Inflammatory macrophage (primary cell): ENCODE measurements at regions not wholly inside any gene's neighbourhood (a gene's known extent, or its start where the extent isn't known, plus 50 kb on each side); places are given as distances from the start of the nearest gene placed in this dataset.
"Not testable (repeated sequence)": the region's sequence is repeated elsewhere in the genome, so short reads cannot be mapped to it uniquely, and the experiment has no call there.

Experiments
- DNase-seq, 2 donors: peaks; one replicate each; pipeline ENCODE4 v3.0.0-alpha.2; 2020 to 2022

DNA sequence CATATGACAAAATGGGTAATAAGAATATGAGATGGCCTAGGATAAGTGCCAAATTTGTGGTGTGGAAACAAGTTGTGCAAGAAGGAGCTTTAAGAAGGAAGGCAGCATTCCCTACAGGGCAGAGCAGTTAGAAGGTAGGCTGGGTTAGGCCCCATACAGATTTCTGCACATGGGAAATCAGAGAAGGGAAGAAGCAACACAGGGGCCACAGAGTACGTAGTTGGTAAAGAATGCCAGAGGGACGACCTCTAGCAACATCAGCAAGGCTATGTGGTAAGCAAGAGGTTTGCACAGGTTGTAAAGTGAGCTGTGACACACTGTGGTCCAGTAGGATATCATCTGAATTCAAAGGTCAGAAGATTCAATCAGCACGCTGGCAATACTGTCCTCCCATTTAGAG, 765.6 kb upstream of the B3GALT2 start:
- DNase-seq = no peak

GRCh38 chr1:193944454-193944853, 758.0 kb upstream of the B3GALT2 start:
- DNase-seq = no peak

- DNase-seq = no peak
These were observed 753.8 kb upstream of the B3GALT2 start for GRCh38 chr1:193940176-193940575.

DNA sequence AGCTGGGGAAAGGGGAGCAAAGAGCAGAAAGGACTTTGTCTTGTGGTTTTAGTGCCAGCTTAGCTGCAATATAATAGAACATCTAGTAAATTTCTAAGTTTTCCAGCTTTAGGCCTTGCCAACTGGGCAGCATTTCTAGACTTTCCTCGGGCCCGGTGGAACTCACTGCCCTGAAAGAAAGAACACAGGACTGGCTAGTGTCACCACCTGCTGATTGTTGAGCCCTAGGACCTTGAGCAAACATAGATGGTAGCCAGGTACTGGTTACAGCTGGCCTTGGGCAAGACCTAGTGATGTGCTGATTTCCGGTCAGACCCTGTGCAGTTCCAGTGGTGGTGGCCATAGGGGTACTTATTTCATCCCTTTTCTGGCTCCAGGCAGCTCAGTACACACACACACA, 753.2 kb upstream of the B3GALT2 start:
- DNase-seq = no peak

DNA sequence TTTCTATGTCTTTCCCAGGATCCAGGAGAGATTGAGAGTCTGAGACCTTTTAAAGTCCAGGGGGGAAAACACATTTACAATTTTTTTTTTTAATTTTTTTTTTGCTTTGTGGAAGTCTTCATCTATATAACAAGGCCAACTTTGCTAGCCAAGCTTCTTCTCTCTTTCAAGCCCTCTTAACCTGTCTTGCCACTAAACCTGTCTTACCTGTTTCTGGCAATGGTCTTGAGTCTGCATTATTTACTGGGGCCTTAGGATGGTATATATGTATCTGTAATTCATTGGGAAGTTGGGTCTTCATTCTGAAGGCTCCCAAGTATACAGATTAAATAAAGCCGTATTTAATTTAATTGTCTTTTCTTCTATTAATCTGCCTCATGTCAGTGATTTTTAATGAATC, 750.9 kb upstream of the B3GALT2 start:
- no peak for DNase-seq

DNA sequence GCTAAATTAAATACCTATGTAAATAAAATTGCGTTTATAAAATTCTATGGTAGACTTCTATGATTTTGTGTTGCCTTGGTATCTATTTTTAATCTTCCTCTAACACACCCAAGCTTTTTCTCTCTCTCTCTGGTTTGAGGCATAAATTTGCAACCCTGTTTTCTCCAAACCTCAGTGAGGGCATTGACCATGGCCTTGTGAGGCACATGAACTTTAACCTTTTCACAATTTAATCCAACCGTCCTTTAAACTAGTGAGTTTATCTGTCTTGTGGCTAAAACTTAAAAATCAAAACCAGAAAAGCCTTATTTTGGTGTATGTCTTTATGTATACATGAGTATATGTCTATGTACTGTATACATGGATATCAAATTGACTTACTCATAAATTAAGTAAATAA, 746.6 kb upstream of the B3GALT2 start:
- DNase-seq = no peak

DNA sequence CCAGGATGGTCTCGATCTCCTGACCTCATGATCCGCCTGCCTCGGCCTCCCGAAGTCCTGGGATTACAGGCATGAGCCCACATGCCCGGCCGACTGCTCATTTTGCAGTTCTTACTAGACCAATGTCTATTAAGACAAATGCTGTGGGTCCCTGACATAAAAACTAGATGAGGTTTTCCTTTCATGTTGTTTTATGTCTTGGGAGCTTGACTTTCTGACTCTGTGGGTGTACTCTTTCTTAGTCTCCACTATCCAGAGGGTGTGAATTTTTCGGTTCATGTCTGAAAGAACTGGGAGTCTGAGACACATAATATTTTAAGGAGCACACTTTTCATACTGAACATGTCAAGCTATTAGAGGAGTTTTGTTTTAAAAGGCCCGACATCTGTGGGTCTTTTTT, 744.9 kb upstream of the B3GALT2 start:
- DNase-seq = no peak

DNA sequence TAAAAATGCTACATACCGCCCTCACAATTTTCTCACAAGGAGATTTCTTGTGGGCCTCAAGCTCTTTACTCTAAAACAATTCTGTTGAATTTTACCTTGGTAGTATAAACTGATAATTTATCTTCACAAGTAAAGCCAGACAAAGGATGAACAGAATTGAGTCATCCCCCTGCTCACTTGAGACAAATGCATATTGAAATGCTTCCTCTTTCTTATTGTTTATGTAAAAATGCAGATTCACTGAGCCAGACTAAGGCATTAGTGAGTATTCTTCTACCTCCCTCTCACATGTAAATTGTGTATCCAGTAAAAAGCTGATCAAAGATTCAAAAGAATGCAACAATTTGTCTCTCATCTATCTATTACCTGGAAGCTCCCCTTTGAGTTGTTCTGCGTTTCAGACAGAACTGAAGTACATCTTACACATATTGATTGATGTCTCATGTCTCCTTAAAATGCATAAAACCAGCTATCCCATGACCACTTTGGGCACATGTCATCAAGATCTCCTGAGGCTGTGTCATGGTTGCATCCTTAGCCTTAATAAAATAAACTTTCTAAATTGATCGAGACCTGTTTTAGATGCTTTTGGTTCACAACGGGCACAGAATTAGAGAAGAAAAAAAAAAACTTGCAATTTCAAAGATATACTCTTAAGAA, 743.1 kb upstream of the B3GALT2 start:
- DNase-seq = no peak

DNA sequence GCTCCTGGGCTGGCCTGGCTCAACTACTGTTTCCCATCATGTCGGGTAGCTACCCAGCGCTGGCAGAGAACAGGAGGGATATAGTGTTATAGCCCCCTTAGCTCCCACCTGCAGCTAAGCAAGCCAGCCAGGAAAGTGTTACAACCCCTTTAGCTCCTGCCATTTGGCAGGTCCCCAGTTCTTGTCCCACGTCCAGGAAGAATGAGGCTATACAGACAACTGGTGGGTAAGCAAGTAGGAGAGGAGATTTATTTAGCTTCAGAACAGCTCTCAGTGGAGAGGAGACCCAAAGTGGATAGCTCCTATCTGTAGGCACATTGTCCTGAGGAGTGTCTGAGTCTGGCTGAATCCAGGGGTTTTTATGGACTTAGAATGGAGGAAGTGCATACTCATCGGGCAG, 741.1 kb upstream of the B3GALT2 start:
- no peak for DNase-seq

DNA sequence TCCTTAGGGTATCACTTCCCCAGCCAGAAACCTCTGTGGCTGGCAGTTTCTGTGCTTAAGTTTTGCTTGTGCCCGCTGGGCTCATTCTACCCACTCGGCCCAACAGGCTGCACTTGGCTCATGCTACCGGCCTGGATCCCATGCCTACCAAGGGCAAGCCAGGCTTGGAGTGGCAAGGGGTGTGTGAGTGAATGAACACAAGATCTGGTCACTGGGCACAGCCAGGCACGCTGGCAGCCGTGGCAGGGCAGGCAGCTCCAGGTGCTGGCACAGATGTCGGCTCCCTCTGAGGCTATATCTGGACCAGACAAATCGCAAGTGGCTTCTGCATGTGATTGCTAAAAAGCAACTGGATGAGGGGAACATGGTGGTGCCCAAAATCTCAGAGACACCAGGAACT, 740.5 kb upstream of the B3GALT2 start:
- DNase-seq = no peak

GRCh38 chr1:193919827-193920226, 733.4 kb upstream of the B3GALT2 start:
- DNase-seq = no peak

GRCh38 chr1:193916452-193916851, 730.0 kb upstream of the B3GALT2 start:
- DNase-seq = no peak

DNA sequence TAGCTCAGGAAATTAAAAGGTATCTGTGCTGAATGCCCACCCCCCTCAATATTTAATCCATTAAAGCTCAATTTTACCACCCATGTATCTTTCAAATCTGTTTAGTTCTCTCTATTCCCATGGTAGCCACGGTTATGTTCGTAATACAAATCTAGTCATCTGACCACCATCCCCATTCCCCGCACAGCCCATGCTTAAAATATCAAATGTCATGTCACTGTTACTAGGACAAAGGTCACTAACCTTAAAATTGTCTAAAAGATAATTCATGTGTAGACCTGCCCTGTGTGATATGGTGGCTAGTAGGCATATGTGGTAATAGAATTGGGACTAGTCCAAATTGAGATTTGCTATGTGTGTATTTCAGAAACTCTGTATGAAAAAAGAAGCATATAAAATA, 728.5 kb upstream of the B3GALT2 start:
- no peak for DNase-seq

DNA sequence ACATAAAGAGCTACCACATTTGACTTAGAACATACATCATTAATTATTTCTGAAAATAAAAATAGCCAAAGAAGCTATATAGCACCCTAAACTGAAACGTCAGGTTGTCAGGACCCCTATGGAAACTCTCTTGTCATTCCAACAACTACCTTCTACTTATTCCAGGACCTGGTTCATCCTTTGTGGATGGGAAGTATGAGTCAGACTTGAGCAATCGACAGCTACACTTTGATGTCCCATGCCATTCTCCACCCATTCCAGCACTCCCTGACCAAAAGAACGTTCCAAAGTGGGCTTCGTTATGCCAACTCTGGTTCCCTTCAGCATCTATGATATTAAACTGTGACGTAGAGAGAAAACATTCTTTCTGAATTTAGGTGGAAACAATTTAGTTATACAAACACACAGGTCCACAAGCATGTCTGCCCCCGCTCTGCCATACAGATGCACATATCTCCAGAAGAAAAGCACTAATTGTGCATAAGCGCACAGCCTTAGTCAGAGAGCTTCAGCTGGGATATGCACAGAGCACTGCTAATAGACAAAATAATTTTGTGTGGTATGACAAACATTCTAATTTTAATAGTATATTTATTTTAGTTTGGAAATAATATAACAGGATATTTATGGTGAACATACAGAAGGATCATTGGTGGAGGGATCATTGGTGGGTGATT, 723.1 kb upstream of the B3GALT2 start:
- DNase-seq = no peak

- DNase-seq = no peak
These were observed 719.1 kb upstream of the B3GALT2 start for GRCh38 chr1:193905288-193906085.

- no peak for DNase-seq
These were observed 705.4 kb upstream of the B3GALT2 start for GRCh38 chr1:193891788-193892187.

DNA sequence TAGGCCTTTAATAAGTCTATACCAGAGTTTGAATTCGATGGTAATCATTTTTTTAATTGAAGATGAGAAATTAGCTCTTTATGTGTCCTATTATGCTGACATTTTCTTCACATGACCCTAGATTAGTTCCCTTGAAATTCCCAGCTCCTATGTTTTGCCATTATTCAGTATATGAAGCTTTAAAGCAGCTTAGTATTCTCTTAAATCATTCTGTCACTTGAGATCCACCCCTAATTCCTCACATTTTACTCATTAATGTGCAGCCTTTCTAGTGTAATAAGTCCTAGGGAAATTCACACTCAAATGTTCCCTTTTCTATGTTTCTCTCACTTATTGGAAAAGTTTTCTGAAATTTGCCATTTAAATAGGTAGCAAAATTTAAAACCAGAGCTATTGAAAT, 704.5 kb upstream of the B3GALT2 start:
- no peak for DNase-seq

GRCh38 chr1:193884848-193885558, 698.6 kb upstream of the B3GALT2 start:
- no peak for DNase-seq

GRCh38 chr1:193877920-193878319, 691.5 kb upstream of the B3GALT2 start:
- not testable (repeated sequence) for DNase-seq

DNA sequence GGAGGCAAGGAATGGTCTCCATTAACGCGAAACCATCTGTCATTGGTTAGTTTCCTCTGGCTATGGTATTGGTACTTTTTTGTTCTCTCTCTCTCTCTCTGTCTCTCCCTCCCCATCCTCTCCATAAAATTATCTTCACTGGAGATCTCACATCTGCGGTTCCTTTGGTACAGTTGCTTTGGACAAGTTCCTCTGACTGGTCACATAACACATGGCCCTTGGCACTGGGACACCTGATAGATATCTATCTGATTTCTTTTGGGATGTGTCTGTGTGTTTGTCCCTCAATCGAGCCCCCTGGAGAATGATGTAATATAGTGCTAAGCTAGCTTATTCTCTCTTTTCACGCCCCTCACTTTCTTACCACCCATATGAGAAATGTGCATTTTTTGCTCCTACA, 682.0 kb upstream of the B3GALT2 start:
- no peak for DNase-seq

- no peak for DNase-seq
These were observed 669.8 kb upstream of the B3GALT2 start for GRCh38 chr1:193856261-193856660.

GRCh38 chr1:193850745-193851144, 664.3 kb upstream of the B3GALT2 start:
- DNase-seq = no peak
